ENCODE measurements at regions not wholly inside any gene's neighbourhood (a gene's known extent, or its start where the extent isn't known, plus 50 kb on each side); places are given as distances from the start of the nearest gene placed in this dataset.

DNA sequence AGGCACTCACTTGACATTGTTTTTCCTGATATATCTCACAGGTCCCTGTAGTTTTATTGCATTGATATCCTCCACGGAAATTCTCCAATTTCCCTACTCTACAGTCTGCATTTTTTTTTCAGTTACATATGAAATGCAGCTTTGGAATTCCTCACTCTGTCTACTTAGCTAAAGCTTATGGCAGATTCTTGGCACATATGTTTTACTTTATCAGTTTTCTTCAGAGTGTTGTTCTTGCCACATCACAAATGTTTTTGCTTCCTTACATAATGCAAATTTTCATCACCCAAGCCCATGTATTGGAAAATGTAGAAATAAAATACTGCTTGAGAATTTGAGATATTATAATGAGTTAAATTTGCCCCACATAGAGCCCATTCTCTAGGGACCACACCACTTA is 1895.1 kb downstream of the MRPL39 start:
- TF ChIP-seq PRDM1 (tag by site-specific recombination; IDR thresholded peaks at IDR 0.05) (no peak), ZNF239 (tag by site-specific recombination; IDR thresholded peaks at IDR 0.05) (no peak)
- TF ChIP-seq, protein P1, sequence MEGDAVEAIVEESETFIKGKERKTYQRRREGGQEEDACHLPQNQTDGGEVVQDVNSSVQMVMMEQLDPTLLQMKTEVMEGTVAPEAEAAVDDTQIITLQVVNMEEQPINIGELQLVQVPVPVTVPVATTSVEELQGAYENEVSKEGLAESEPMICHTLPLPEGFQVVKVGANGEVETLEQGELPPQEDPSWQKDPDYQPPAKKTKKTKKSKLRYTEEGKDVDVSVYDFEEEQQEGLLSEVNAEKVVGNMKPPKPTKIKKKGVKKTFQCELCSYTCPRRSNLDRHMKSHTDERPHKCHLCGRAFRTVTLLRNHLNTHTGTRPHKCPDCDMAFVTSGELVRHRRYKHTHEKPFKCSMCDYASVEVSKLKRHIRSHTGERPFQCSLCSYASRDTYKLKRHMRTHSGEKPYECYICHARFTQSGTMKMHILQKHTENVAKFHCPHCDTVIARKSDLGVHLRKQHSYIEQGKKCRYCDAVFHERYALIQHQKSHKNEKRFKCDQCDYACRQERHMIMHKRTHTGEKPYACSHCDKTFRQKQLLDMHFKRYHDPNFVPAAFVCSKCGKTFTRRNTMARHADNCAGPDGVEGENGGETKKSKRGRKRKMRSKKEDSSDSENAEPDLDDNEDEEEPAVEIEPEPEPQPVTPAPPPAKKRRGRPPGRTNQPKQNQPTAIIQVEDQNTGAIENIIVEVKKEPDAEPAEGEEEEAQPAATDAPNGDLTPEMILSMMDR (tag by site-specific recombination; IDR thresholded peaks at IDR 0.05), result no peak
- no peaks in the 10 kb centered on the region for H3K9me3 ChIP-seq (ENCODE audit: control insufficient read depth, insufficient read depth, low read depth, low read length)
- CTCF ChIA-PET, result no interaction called here

DNA sequence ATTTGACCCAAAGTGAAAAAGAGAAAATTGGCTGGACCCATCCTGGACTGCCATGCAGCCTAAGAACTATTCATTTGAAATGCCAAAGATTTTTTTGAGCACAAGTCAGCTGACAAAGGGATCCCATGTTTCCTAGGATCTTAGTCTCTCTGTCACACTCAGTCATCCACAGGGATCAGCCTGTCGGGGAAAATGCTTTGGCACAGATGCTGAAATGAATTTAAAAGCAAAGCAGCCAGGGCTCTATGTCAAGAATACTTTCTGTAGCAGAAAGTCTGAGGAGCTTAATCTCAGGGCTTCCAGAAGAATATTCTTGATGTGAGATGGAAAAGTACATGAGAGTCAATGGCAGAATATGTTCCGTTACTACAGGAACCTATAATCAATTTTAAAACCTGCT is 1900.8 kb downstream of the MRPL39 start:
- no peaks in the 10 kb centered on the region for H3K36me3 ChIP-seq (ENCODE audit: control insufficient read depth in 2 of 2, insufficient read depth in 1 of 2, low read length in 2 of 2)
- ChIA-PET CTCF (no interaction called here), POLR2A (no interaction called here)
- H3K4me3 ChIP-seq (ENCODE audit: low read depth, low read length), result no peak overlapping the region
- H3K4me1 ChIP-seq (ENCODE audit: control insufficient read depth, insufficient read depth, low read length), result no peaks in the 10 kb centered on the region
- TF ChIP-seq ZNF223 (tag by site-specific recombination; IDR thresholded peaks at IDR 0.05) (no peak), ZNF473 (tag by site-specific recombination; IDR thresholded peaks at IDR 0.05) (no peak), ZNF350 (tag by site-specific recombination; IDR thresholded peaks at IDR 0.05) (no peak), ZNF544 (tag by site-specific recombination; IDR thresholded peaks at IDR 0.05) (no peak), ZNF585B (tag by site-specific recombination; IDR thresholded peaks at IDR 0.05) (no peak), ZIC2 (tag by site-specific recombination; IDR thresholded peaks at IDR 0.05) (no peak), FEZF1 (tag by site-specific recombination; IDR thresholded peaks at IDR 0.05) (no peak), ZNF621 (tag by site-specific recombination; IDR thresholded peaks at IDR 0.05) (no peak), KLF17 (tag by site-specific recombination; IDR thresholded peaks at IDR 0.05) (no peak), ZNF623 (tag by site-specific recombination; IDR thresholded peaks at IDR 0.05) (no peak), ZNF548 (tag by site-specific recombination; IDR thresholded peaks at IDR 0.05) (no peak), ZNF175 (tag by site-specific recombination; IDR thresholded peaks at IDR 0.05) (no peak), ZNF433 (tag by site-specific recombination; IDR thresholded peaks at IDR 0.05; ENCODE audit: low read depth) (no peak), GLI4 (tag by site-specific recombination; IDR thresholded peaks at IDR 0.05) (no peak), SP3 (tag by site-specific recombination; IDR thresholded peaks at IDR 0.05) (no peak), ZEB2 (tag by site-specific recombination; IDR thresholded peaks at IDR 0.05) (no peak)
- TF ChIP-seq, protein P2, sequence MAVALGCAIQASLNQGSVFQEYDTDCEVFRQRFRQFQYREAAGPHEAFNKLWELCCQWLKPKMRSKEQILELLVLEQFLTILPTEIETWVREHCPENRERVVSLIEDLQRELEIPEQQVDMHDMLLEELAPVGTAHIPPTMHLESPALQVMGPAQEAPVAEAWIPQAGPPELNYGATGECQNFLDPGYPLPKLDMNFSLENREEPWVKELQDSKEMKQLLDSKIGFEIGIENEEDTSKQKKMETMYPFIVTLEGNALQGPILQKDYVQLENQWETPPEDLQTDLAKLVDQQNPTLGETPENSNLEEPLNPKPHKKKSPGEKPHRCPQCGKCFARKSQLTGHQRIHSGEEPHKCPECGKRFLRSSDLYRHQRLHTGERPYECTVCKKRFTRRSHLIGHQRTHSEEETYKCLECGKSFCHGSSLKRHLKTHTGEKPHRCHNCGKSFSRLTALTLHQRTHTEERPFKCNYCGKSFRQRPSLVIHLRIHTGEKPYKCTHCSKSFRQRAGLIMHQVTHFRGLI (tag by site-specific recombination; IDR thresholded peaks at IDR 0.05), result no peak
- no peaks in the 10 kb centered on the region for H3K9me3 ChIP-seq (ENCODE audit: control insufficient read depth, insufficient read depth, low read depth, low read length)
- H3K27ac ChIP-seq (ENCODE audit: extremely low read depth, low read depth, low read length), result no peak overlapping the region

More for the DNA sequence above, 1895.1 kb downstream of the MRPL39 start:
- Histone ChIP-seq H3K4me3 (ENCODE audit: low read depth, low read length) (no peak overlapping the region), H3K36me3 (ENCODE audit: control insufficient read depth in 2 of 2, insufficient read depth in 1 of 2, low read length in 2 of 2) (no peaks in the 10 kb centered on the region), H3K27ac (ENCODE audit: extremely low read depth, low read depth, low read length) (no peak overlapping the region), H3K4me1 (ENCODE audit: control insufficient read depth, insufficient read depth, low read length) (no peaks in the 10 kb centered on the region)
- POLR2A ChIA-PET, result no interaction called here

GRCh38 chr21:23699402-23699801 is 1907.9 kb downstream of the MRPL39 start:
- POLR2A ChIA-PET, result no interaction called here
- H3K4me3 ChIP-seq (ENCODE audit: low read depth, low read length), result no peak overlapping the region
- H3K4me1 ChIP-seq (ENCODE audit: control insufficient read depth, insufficient read depth, low read length), result no peaks in the 10 kb centered on the region
- H3K9me3 ChIP-seq (ENCODE audit: control insufficient read depth, insufficient read depth, low read depth, low read length), result no peaks in the 10 kb centered on the region
- H3K36me3 ChIP-seq (ENCODE audit: control insufficient read depth in 2 of 2, insufficient read depth in 1 of 2, low read length in 2 of 2), result no peaks in the 10 kb centered on the region
- no peak overlapping the region for H3K27ac ChIP-seq (ENCODE audit: extremely low read depth, low read depth, low read length)
- TF ChIP-seq SETDB1 (IDR thresholded peaks at IDR 0.05; ENCODE audit: insufficient read length, low read length) (no peak), ZNF707 (tag by site-specific recombination; IDR thresholded peaks at IDR 0.05) (peak; percentile 75), ZNF677 (tag by site-specific recombination; IDR thresholded peaks at IDR 0.05) (no peak), ZSCAN30 (tag by site-specific recombination; IDR thresholded peaks at IDR 0.05) (no peak), ZNF211 (tag by site-specific recombination; IDR thresholded peaks at IDR 0.05; ENCODE audit: low read depth) (no peak)
- TF ChIP-seq, protein P3, sequence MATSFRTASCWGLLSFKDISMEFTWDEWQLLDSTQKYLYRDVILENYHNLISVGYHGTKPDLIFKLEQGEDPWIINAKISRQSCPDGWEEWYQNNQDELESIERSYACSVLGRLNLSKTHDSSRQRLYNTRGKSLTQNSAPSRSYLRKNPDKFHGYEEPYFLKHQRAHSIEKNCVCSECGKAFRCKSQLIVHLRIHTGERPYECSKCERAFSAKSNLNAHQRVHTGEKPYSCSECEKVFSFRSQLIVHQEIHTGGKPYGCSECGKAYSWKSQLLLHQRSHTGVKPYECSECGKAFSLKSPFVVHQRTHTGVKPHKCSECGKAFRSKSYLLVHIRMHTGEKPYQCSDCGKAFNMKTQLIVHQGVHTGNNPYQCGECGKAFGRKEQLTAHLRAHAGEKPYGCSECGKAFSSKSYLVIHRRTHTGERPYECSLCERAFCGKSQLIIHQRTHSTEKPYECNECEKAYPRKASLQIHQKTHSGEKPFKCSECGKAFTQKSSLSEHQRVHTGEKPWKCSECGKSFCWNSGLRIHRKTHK (tag by site-specific recombination; IDR thresholded peaks at IDR 0.05), result no peak
- CTCF ChIA-PET, result no interaction called here

Measured in HEK293 (cell line).